Activated gamma-delta T cell treated with Interleukin-2 at 50 U/mL for 16 hours (primary cell): ENCODE measurements at regions not wholly inside any gene's neighbourhood (a gene's known extent, or its start where the extent isn't known, plus 50 kb on each side); places are given as distances from the start of the nearest gene placed in this dataset.
"Not testable (repeated sequence)": the region's sequence is repeated elsewhere in the genome, so short reads cannot be mapped to it uniquely, and the experiment has no call there.

Experiments
- DNase-seq: peaks from one replicate; pipeline ENCODE4 v3.0.0-alpha.2; 2020

DNA sequence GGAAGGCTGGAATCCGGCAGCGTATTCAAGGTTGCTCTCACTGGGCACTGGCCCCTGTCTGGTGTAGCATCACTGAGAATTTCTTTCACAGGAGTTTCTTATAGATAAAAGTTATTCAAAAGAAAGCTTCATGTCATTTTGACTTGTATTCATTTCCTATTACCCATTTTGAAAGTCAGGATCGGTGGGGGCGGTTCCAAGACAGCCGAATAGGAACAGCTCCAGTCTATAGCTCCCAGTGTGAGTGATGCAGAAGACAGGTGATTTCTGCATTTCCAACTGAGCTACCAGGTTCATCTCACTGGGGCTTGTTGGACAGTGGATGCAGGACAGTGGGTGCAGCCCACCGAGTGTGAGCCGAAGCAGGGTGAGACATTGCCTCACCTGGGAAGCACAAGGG lies 51.5 kb upstream of the CDC42EP3 start:
- DNase-seq, result not testable (repeated sequence)

DNA sequence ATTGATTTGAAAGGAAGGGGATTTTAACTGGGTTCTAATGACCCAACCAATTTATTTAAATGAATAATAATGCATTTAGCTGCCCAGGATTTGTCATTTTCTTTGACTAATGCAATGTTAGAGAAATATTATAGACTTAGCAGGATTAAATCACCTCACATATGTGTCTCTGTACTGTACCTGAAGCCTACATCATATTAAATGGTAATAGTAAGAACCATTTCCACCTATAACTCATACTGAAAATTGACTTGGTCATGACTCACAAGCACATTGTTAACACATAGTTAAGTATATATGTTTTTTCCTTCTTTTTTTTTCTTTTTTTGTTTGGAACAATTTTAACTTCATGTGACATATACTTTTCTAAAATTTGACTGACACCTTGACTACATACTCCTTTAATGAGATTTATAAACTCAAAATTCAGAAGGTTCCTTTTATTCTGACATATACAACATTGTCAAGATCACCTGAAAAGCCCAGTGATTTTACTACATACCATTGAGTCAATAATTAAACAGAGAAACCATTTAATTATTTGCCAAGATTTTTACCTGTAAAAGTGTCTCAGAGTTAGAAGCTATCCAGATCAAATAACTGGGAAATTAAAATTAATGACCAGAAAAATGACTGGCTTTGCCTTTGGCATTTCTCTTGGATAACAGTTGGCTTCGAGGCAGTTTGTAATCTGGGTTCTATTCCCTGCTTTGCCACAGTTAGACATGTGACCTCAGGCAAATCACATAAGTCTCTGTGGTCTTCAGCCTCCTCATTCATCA lies 58.8 kb upstream of the CDC42EP3 start:
- no peak for DNase-seq

DNA sequence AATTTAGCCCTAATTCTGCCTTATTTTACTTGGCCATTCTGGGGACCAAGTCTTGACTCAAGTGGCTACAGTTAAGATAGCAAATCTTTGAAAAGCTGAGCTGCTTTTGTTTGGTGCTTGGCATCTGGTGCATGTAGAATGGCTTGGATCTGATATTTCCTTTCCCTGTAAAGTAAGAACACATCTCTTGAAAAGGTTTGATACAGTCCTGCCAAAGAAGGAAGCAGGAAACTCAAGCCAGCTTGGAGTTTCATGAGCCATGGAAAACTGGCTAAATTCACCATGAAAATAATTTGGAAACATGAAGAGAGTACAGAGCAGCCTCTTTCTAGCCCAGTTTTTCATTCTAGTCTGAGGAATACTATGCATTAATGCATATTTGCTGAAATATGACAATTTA lies 61.0 kb upstream of the CDC42EP3 start:
- not testable (repeated sequence) for DNase-seq

DNA sequence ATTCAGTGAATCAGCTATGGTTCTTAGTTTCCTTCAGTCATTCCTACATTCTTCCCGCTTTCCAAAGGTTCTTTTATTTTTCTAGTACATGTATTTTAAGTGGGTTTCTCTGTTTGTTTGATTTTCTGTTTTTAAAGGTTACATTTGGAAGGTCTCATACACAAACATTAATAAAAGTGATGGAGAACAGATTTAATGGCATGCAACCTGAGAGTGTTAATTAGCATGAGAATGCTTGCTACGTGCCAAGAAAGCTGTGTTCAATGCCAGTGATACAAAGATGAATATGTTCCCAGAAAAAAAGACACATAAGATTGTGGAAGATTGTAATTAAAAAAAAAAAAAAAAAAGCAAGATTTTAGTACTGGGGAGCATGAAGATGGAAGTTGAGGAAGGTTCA lies 61.8 kb upstream of the CDC42EP3 start:
- no peak for DNase-seq

DNA sequence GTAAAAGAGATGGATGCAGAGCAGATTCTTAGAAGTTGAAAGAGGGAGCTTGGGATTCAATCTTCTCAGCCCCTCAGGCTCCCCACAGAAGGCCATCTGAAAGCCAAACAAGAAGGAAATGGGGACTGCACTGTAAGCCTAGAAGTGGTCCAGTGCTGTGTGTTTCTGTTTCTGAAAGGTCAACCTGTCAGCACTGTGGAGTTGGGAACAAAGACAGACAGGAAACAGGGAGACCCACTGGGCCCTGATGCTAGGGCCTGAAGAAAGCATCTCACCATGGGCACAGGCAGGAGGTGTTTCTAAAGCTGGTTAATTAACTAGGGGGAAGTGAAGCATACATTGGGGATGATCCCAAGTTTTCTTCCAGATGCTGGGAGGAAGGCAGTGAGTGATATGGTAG lies 62.5 kb upstream of the CDC42EP3 start:
- DNase-seq, result not testable (repeated sequence)

DNA sequence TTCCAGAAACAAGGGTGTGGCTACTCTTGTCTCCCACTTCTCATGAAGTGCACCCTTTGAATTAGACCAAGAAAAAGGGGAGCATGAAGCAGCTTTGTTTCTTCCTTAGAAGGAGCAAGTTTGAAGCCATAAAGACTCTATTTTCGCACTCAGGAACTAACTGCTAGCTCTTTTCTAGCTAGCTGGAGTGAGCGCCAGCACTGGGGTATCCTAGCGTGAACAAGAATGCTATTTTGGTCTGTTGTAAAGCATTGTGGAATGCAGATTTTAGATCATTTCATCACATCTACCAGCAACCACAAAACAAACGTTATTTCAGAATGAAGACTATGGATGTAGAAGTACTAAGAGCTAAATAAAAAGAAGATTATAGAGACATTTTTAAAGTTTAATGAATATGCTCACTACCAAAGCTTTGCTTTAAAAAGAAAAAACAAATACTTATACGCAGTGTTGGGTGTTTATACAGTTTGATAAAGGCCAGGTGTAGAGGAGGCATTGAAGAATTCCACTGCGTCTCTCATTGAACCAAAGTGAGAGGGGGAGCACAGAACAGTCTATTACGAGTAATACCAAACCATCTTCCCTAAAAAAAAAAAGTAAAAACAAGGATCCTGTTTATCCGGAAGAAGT lies 63.6 kb upstream of the CDC42EP3 start:
- DNase-seq, result not testable (repeated sequence)

DNA sequence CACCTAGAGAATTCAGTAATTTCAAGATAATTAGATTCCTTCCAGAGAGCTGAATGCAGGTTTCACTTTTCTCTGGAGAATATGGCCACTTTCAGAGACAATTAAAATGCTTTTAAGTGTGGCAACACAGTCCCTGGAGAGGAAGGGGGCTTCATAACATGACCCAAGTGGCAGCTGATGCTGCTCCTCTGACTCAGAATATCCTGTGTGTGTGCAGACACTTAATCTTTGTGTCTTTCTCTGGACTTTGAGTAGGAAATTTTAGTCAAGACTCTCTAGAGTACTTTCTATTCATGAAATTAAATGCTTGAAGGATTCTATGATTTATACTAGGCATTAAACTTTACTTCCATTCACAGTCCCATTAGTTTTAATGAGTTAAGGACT lies 64.1 kb upstream of the CDC42EP3 start:
- not testable (repeated sequence) for DNase-seq

DNA sequence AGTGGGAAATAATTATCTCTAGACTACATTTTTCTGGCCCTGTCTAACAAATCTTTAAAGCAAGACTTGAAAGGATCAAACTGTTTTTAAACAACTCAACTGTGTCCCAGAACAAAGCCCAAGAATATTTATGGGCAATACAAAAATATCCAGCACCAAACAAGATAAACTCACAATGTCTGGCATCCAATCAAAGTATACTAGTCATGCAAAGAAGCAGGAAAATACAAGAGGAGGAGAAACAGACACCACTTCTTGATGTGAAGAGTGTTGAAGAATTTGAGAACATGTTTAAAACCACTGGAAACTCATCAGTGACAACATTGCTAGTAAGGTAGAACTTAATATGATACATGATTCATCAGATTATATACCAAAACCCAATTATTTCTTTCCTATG lies 66.1 kb upstream of the CDC42EP3 start:
- no peak for DNase-seq

DNA sequence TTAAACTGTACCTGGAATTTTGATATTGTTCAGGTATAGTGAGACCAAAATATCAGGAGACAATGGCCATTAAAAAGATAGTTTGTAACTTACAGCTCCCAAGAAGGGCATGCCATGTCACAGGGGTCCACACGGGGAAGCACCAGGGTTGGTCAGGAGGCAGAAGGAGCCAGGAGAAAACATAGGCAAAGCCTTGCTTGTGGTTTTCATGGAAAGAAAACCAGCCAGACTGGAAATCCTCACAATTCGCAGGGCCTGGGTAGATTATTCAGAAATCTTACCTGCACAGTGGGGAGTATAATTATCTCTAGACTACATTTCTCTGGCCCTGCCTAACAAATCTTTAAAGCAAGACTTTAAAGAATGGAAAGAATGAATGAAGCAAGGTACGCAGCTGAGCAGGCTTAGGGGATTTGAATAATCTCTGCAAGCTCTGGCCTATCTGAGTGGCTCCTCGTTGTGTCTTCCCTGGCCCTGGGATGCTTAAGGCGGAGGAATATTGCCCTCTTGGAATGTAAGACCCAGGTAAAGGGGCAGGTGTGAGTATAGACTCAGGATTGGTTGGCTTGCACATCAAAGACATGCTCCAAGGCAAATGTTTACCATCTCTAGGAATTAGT lies 66.9 kb upstream of the CDC42EP3 start:
- DNase-seq, result no peak

DNA sequence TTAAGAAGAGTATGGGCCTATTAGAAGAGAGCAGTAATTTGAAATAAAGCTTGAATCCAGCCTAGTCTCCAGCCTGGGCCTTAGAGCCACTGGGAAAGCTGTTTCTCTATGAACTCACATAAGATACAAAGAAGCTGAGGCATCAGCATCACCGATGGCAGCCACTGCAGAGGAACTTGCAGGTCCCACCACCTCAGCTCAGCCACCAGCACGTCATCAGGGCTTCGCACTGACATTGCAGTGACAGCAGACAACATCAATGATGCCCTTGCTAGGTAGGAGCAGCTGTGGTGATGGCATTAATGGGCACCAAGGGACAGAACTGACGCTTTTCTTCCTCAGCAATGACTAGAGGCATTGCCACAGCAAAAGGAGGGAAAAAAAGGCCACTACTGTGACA lies 67.7 kb upstream of the CDC42EP3 start:
- no peak for DNase-seq

DNA sequence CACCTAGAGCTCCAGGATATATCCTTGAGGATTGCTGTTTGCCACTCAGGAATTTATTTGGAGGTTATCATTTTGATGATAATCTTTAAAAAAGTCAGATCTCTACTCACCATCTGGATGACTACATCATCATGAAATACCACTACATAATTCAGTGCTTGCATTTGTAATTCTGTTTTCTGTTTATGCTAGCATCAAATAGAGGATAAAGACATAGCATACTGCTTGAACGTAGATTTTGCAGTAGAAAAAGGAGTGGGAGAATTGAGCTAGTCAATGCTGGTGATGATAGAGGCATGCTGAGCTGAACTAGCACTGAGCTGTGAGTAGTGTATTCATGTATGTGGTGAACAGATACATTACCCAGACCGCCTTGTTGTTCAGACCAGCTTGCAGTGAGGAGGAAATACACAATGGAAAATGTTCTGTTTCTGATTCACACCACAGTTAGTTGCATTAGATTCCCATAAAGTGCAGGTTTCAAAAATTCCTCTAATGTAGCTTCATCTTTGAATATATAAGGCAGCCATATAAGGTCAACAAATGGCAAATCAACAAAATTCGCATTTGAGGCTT lies 68.8 kb upstream of the CDC42EP3 start:
- DNase-seq, result no peak

DNA sequence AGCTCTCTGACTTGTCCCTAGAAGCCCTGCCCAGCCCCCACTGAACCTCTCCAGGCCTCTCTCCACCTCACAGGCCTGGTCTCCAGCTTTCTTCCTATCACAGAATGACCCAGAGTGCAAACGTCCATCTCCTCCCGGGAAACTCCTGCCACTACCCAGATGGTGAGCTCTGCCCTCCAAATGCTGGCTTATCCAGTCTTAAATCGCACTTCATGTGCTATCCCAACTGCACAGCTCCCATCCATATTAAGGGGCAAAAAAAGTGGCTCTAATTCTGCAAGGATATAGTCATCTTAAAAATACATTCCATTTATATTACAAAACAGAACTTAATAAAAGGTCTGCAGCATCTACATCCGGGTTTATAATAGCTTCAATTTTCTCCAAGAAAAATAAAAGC lies 70.8 kb upstream of the CDC42EP3 start:
- no peak for DNase-seq

DNA sequence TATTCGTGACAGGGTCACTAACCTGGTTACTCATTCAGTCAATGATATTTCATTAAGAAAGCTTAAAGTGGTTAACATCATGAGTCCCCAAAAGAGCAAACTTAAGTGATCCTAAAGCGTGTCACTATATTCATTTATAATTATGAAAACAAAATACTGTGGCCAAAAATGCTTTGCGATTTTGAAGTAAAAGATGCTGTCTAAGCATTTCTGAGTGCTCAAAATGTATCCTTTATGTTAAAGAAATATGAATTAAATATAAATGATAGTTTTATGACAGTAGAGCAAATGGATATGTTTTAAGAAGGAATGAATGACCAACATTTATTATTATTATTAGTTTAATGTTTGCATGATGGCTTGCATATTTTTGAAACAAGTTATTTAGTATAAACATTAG lies 72.6 kb upstream of the CDC42EP3 start:
- no peak for DNase-seq

DNA sequence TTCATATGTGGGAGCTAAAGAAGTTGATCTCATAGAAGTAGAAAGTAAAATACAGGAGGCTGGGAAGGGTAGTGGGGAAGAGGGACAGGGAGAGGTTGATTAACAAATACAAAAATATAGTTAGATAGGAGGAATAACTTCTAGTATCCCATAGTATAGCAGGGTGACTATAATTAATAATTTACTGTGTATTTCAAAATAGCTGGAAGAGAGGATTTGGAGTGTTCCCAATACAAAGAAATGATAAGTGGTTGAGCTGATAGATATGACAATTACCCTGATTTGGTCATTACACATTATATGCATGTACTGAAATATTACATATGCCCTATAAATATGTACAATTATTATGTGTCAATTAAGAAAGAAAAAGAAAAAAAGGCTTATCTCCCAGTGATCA lies 73.5 kb upstream of the CDC42EP3 start:
- not testable (repeated sequence) for DNase-seq

DNA sequence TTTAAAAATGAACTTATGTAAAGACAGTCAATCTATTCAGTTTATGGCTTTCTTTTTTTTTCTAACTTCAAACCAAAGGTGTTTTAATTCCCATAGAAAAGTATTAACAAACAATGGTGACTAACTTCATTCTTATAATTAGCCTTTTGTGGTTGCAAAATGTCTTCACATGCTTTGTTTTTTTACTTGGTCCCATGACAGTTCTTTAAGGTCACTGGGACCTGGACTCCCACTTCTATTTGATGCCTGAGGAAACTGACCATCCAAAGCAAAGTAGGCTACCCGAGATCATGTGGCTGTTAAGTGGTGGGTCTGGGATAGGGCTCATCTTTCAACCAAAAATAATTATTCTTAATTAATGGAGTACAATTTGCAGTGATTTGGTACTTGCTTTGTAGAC lies 74.6 kb upstream of the CDC42EP3 start:
- not testable (repeated sequence) for DNase-seq

DNA sequence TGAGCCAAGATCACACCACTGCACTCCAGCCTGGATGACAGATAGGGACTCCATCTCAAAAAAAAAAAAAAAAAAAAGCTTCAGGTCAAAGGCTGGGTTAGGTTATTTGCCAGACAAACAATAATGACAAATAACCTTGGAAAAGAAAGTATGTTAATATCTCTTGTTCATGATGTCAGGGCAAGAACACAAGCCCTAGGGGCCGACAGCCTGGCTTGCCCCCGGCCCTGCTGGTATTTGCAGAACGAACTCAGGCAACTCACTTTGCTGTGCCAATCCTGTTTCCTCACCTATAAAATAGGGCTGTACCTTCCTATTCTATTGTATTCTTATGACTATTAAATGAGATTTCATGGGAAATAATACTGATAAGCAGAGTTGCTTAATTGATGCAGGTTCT lies 75.4 kb upstream of the CDC42EP3 start:
- DNase-seq, result no peak

DNA sequence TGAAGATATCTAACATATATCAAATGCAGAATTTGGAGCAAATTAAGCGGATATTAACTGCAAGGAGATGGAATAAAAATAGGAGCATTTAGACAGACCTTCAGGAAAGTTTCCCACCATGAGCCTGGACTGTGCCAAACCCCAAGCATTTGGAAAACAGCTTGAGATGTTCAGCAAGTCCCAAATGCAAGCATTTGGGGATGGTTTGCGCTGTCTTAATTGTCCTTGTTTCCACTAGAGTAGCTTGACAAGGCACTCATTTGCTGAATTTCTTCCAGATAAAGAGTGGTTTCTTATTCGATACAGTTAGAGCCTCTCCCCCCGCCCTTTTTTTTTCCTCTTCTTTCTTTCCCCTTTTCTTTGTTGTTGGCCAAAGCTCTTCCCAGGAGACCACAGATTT lies 77.1 kb upstream of the CDC42EP3 start:
- no peak for DNase-seq

DNA sequence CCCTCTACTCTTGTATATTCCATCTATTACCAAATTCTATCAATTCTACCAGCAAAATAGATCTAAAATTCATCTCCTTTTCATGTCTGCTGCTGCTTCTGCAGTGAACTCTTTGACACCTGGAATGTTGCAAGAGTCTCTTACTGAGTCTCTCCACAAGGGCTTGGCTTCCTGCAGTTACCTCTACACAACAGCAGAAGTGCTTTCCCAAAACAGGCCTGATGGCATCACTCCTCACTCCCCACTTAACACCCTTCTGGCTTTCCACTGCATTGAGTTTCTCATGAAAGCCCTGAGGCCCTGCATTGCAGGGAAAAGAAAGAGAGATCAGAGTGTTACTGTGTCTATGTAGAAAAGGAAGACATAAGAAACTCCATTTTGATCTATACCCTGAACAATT lies 78.8 kb upstream of the CDC42EP3 start:
- DNase-seq, result not testable (repeated sequence)

DNA sequence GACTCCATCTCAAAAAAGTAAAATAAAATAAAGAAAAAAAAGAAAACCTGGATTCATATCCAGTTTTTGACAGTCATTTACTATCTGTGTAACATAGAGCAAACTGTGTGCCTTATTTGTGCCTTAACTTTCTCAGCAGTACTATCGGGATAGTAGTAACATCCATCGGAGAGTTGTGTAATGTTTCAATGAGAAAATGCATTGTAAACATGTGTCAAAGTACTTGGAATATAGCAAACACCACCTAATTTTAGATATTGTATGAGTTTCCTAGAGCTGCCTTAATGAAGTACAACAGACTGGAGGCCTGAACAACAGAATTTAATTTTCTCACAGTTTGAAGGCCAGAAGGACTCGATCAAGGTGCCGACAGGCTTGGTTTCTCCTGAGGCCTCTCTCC lies 81.3 kb upstream of the CDC42EP3 start:
- DNase-seq, result no peak

DNA sequence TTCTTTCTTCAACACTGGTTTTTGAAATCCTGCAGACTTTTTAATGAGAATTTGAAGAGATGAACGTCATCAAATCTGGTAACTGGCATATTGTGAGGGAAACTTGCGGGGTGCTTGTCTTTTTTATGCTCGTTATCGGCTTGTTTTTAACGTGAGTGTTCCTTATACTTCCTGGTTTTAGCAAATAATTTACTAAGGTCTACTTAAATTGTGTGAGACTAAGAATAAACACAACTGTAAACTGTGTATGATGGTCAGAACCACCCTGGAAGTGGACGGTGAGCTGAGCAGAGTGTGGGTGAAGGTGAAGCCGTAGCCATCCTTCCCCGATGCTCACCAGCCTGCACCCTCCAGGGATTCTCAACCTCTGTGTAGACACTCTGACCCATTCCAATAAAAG lies 82.3 kb upstream of the CDC42EP3 start:
- no peak for DNase-seq

DNA sequence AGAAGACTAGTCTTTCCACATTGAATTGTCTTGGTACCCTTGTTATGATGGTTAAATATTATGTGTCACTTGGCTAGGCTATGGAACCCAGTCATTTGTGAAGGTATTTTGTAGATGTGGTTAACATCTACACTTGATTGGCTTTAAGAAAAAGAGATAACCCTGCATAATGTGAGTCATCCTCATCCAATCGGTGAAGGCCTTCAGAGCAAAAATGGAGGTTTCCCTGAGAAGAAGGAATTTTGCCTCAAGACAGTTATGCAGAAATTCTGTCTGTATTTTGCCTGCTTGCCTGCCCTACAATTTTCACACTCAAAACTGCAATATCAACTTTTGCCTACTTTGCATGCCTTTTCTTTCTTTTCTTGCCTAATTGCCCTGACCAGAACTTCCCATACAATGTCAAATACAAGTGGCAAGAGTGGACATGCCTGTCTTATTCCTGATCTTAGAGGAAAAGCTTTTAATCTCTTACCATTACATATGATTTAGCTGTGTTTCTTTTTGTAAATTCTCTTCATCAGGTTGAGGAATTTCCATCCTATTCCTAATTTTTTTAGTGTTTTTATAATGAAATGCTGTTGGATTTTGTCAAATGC lies 84.6 kb upstream of the CDC42EP3 start:
- DNase-seq, result not testable (repeated sequence)

DNA sequence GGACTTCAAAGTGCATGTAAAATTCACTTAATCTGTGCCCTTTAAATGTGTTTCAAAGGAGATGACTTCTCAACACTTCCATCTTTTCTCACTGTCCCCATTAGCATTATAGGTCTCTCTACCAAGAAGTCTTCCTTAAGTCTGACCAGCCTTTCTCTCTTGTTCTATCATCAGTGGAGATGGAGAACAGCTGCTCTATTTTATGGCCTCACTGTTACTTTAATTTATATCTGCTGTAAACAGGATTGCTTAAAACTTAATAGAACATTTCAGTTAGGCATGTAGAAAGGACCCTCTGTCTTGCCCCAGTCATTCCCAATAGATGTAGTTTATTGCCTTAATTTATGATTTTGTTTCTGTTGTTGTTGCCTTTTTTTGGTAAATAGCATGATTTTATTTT lies 86.0 kb upstream of the CDC42EP3 start:
- not testable (repeated sequence) for DNase-seq

DNA sequence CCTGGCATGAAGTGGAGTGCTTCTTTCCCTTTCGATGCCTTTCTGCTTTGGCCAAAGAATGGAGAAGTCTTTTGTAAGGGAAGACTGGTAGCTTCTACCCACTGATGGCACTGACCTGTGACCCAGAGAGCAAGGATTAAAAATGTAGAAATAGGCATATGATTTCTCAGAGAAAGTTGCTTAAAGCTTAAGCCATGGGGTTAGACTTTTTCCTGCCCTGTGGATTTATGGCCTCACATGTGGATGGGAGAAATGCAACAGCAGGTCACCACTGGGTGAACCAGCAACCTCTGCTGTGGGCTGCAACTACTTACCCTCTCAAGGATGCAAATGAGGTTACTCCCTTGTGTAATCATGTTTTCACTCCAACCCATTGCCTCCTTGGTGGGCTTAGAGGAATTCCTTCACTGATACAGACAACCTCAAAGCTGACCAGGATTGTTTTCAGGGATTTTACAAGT lies 86.7 kb upstream of the CDC42EP3 start:
- DNase-seq, result not testable (repeated sequence)
